ENCODE measurements at regions not wholly inside any gene's neighbourhood (a gene's known extent, or its start where the extent isn't known, plus 50 kb on each side); places are given as distances from the start of the nearest gene placed in this dataset.
A peak's percentile ranks its signal among the peaks of the same experiment; 100 is the strongest.

DNA sequence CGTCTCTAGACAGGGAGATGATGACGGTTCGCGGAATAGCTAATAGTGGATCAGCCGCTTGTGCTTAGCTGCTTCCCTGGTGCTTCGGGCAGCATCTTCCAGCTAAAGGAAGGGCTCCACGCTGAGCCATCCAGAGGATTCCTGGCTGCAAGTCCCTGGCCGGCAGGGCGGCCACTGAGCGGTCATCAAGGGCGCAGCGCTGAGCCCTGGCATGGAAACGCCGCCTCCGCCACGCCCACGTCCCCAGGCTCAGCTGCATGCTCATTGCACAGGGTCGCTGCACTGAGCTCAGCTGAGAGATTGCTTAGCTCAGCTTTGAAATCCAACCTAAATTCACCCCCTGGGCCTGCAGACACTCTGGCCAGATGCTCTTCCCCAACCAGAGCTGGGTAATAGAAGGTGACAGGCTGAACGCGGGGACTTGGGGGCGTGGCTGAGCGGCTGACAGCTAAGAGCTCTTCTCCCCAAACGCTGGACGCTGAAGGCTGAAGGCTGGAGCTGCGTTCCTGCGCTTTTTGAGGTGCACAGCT, 118.2 kb upstream of the KIT start:
- peak overlapping the region; percentile 42 for H3K4me3 ChIP-seq (ENCODE audit: low read depth, low read length)
- no peak for DNase-seq (ENCODE audit: low read depth)

DNA sequence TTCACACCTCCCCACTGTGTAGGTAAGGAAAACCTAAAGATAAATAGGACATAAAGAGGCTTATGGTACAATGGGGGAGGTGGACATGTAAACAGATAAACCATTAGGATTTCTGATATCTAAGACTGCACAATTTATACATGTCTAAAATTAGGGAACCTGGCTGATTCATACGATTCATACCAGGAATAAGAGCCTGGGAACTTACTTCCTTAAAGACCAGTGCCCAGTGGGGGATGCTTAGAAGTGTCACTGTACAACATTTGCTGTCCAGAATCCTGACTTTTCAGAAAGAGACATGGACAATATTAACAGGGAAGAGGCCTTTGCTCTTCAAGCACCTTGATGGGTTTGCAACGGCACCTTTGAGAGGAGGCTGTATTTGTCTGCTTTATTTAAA, 116.8 kb upstream of the KIT start:
- no peak overlapping the region for H3K4me3 ChIP-seq (ENCODE audit: low read depth, low read length)
- no peak for DNase-seq (ENCODE audit: low read depth)

DNA sequence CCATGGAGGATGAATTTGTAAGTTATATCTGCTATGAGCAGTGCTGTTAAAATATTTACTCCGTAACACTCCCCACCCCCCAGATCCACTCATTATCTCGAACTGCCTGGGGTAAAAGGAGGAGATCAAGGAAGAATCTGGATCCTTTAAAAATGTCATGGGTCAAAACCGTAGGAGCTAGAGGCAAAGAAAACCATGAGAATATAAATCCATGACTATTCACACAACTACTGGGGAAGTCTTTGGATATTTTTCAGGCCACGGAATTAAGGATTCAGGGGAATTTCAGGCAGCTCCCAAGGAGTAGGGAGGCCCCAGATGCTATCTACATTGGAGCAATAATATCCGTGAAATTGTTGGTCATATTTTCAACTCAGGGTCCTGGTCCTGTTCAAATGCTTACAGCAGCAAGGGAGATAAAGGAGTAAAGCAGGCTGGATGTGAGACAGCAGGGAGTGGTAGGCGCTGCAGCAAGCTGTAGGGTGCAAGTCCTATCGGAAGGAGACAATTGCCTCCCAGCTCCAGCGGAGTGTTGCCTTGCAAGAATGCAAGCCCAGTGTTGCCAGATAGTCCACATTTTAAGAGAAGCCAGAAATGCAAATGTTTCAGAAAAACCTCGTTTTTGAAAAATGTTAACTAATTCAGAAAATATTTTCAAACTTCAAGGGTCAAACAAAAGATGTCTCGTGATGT, 116.2 kb upstream of the KIT start:
- no peak for DNase-seq (ENCODE audit: low read depth)
- no peak overlapping the region for H3K4me3 ChIP-seq (ENCODE audit: low read depth, low read length)

DNA sequence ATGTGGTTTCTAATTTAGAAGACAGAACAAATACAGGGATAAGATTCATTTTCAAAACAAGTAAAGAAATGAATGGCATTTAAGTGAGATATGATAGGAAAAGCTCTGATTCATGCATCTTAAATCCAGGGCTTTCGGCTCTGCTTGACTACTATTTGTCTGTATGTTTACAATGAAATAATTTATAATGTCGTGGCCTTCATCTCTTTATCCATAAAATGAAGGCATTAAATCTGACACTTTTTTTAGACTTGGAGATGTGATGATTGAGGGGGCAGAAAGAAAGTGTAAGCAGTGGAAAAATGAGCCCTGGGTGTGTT, 115.7 kb upstream of the KIT start:
- no peak for DNase-seq (ENCODE audit: low read depth)
- no peak overlapping the region for H3K4me3 ChIP-seq (ENCODE audit: low read depth, low read length)

DNA sequence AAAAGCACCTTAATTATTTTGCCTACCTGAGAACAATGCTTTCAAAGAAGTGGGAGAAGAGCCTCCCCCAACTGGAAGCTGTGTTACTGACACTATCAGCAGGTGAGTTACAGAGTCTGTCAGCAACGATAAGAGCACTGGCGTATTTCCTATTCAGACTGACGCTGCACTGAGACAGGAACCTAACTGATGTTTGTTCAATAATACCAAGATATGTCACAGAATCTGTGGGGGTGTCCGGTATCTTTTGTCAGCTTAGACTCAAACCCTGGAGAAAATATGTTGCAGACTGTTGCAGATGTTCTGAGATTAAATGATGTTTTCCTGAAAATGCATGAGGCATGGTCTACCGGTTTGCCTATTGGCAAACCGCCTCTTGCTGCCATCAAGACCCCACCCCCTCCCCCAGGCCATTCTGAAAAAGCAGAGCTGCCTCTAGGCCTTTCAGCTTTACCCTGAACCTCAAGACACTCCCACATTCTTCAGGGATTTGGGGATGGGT, 115.2 kb upstream of the KIT start:
- no peak for DNase-seq (ENCODE audit: low read depth)
- no peak overlapping the region for H3K4me3 ChIP-seq (ENCODE audit: low read depth, low read length)

DNA sequence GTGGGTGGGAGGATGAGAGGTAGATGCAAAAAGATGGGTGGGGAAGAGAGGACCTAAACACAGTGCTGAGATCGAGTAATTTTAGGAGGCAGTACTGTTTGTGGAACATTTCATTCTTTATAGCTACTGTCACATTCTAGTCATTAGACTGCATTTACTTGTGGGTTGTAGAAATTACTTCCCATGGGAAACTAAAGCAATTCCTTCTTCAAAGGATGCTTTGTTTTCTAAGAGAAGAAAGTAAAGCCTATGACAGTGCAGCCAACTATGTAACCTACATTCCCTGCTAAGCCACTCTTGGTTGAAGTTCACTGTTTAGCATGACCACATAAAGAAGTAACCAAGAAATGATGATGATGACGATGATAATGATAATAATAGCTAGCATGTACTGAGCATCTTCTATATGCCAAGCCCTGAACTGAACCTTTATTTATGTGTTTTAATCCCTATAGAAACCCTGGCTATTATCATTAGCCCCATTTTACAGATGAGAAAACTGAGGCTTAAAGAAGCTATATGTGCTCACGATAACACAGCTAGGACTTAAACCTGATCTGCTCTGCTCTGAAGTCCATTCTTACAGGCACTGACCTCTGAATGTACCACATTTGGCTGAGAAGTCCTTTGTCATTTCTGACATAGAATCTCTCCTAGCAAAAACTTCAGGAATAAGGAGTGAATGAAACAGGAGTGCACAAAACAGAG, 114.5 kb upstream of the KIT start:
- H3K4me3 ChIP-seq (ENCODE audit: low read depth, low read length), result no peak overlapping the region
- DNase-seq (ENCODE audit: low read depth), result peak; percentile 19

DNA sequence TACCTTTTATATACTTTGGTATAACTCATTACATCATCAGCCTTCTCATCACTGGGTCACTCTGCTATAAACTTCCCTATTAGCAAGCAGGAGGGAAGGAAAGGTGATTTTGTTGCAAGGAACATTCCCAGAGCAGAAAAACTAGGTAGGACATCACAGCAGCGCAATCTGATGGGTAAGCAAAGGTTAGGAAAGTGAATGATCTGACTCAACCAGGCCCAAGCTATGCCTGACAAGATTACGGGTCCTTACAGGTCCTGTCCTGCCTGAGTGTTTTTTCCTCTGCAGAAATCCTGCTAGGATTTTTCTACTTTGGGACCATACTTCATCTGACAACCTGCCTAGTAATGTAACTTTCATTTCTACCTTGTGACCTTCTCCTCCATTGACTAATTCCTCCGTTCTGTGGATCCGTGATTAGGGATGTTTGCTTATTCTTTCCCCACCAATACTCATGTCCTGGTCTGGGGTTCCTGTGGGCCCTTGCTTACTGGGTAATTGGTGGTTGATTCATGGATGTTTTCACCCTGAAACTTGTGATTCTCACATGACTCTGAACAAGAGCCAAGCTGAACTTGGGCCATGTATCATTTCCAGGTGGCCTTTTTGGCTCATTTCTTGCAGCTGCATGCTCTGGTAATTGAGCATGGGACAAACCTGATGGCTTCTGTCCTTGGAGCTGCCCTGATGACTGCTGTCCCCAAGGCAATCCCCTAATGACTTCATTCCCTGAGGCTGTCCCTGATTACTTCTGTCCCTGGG, 111.9 kb upstream of the KIT start:
- no peak overlapping the region for H3K4me3 ChIP-seq (ENCODE audit: low read depth, low read length)
- DNase-seq (ENCODE audit: low read depth), result no peak

DNA sequence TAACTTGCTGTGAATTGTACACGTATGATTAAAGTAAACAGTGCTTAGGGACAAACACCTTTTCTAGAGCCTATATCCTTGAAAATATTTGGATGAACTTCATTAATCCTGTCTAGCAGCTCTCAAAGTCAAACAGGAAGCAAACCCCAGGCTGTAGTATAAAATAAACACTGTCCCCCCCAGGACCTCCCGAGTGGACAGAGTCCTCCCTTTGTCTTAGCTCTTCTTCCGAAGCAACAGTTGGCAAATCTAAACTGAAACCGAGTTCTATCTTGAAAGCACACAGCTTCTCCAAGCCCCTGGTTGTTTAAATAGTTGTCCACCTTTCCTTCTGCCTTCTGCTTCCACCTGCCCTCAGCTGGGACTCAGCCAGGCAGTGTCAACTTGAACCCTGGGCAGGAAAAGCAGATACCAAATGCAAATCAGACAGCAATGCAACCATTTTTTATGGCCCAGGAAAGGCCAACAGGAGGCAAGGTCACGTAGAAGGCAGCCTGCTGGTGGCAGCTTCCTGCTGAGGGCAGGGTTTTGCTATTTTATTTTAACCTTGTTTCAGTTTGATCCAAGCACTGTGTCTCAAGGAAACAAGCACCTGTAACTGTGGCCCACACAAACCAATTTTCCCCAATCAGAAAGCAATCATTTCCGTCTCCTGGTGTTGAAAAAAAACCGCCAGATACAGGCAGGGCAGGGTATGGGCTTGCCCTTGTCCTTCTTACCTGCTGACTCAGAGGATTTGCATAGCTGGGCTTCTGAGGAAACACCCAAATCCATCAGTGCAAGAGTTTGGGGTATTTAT, 110.3 kb upstream of the KIT start:
- DNase-seq (ENCODE audit: low read depth), result no peak
- no peak overlapping the region for H3K4me3 ChIP-seq (ENCODE audit: low read depth, low read length)

DNA sequence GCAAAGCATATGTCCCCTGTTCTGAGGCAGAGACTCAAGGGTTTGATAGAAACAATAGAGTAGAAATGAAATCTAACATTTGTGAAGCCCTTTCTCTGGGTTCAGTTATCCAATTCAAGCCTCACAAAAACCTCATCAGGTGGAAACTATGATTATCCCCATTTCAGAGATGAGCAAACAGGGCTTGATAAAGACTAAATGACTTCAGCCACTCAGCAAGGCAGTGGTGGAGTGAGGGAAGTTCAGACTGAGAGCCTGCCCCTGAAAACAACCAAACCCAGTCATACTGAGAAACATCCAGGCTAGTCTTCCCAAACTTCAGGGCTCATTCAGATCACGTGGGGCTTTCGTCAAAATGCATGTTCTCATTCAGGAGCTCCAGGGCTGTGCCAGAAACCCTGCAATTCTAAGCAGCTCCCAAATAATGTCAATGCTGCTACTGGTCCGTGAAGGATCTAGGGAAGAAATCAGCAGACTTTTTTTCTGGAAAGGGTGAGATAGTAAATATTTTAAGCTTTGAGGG, 109.6 kb upstream of the KIT start:
- H3K4me3 ChIP-seq (ENCODE audit: low read depth, low read length), result no peak overlapping the region
- DNase-seq (ENCODE audit: low read depth), result no peak

DNA sequence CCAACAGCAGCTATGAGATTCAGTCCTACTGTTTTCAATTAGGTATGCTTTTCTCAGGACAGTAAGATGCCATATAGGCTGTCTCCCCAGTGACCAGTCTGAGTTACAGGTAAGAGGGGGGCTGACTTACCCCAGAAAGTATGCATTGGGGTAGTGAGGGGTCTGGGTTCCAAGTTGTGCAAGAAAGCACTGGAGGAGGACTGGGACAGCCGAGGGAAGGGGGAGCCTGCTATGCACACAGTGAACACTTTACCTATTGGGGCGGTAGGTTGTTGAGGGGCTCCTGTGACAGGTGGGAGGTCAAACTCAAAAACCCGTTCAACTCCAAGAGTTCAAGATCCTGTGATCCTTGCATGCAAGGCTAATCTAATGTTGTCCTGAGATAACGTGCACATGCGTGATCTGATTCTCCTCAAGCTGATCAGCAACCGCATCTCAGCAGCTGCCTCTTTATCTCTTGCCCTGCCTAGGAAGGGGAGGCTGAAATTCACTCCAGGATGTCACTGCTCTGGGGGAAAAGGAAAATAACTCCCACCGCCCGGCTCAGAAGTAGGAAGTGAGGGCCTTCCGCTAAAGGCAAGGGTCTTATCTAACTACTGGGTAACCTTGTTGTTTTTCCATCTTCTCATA, 108.8 kb upstream of the KIT start:
- no peak for DNase-seq (ENCODE audit: low read depth)
- H3K4me3 ChIP-seq (ENCODE audit: low read depth, low read length), result no peak overlapping the region

DNA sequence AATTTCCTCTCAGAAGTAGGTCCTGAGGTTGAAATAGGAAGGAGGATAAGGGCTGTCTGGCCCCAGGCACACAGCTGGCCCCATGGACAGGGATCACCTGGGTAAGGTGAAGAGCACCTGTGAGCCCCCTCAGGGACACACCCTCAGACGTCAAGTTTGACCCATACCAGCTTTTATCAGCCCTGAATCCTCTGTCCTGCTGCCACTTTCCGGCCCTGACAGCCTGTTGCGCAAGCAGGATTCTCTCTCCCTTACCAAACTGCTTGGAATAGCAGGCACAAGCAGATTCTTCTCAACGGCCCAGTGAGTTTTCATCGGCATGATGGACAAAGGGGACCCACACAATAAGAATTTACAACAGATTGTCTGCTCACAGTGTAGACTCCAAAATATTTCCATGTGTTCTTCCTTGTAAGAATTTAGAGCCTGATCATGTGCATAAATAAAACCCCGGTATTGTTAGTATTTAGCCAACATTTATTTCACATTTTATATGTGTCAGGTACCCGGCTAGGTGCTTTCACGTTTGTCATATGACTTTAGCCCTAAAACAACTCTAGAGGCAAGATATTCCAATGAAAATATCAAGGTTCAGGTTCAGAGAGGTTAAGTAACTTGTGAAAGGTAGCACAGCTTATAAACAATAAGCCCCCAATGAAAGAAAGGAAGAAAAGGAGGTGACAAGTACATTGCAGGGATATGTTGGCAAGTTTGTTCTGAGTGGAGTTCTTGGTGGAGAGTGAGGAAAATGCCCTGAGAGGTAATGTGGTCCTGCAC, 107.2 kb upstream of the KIT start:
- no peak for DNase-seq (ENCODE audit: low read depth)
- H3K4me3 ChIP-seq (ENCODE audit: low read depth, low read length), result no peak overlapping the region

DNA sequence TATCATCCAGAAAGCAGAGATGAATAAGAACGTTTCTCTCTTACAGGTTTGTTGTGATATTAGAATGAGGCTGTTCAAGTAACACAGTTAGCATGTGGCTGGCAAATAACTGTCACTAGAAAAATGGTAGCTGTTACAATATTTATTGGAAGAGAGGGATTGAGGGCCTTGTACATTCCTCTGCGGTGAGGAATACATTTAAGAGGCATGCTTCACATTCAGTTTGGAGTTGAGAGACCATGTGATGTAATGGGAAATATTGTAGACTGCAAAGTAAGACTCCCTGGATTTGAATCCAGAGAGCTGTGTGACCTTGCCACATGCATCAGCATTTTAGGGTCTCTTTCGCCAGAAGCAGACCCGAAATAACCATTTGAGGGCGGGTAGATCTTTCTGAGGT, 104.8 kb upstream of the KIT start:
- H3K4me3 ChIP-seq (ENCODE audit: low read depth, low read length), result no peak overlapping the region
- no peak for DNase-seq (ENCODE audit: low read depth)

DNA sequence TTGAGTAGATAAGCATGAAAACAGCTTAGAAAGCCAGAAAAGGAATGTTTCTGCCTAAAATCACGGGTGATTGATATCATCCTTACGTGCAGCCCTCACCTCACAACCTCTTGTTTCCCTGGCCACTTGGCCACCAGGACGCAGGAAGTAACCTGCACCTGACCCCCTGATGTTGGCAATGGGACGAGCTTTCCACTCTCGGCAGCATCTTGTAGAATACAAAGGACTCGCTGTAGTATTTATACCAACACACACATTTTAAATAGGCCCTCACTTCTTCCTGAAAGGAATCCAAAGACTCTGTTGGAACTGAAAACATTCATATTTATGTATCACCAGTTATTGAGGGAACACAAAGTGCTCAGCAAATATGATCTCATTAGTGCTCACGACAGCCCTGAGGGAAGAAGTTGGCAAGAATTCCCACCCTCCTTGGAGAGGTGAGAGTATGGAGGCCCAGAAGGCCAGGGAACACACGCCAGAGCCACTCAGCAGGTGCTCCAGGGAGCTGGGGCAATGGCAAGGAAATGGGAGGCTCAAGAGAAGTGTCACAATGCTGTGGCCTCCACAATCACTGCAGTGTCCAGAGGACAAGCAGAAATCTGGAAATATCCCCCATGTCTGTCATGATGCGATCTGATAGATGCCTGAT, 103.3 kb upstream of the KIT start:
- DNase-seq (ENCODE audit: low read depth), result no peak

DNA sequence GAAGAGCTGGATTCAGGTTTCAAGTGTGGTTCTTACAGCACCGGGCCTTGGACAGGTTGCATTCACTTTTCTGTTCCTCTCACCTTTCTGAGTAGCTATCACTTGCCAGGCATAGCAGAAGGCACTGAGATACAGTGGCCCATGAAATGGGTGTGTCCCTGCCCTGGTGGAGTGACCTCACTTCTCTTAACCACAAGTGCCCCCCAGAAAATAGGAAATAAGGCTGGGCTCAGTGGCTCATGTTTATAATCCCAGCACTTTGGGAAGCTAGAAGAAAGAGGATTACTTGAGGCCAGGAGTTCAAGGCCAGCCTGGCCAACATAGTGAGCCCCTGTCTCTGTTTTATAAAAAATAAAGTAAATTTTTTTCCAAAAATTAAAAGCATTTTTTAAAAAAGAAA, 101.7 kb upstream of the KIT start:
- no peak overlapping the region for H3K4me3 ChIP-seq (ENCODE audit: low read depth, low read length)
- no peak for DNase-seq (ENCODE audit: low read depth)

More for the DNA sequence above, 103.3 kb upstream of the KIT start:
- no peak overlapping the region for H3K4me3 ChIP-seq (ENCODE audit: low read depth, low read length)

DNA sequence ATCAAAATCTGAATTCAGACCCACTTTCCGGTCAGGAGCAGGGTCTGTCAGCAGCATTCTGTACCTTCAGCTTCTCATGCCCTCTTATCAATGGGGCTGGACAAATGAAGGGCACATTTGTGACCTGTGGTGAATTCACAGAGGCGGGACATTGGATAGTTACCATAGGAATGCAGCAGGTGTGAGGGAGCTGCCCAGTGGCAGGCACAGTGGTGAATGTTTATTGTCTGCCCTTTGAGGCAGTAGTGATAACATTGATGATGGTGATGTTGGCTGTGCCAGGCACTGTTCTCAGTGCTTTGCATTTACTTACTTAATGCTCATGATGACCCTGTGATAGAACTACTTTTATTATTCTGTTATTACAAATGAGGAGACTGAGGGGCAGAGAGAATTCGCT, 101.2 kb upstream of the KIT start:
- no peak for DNase-seq (ENCODE audit: low read depth)
- no peak overlapping the region for H3K4me3 ChIP-seq (ENCODE audit: low read depth, low read length)

DNA sequence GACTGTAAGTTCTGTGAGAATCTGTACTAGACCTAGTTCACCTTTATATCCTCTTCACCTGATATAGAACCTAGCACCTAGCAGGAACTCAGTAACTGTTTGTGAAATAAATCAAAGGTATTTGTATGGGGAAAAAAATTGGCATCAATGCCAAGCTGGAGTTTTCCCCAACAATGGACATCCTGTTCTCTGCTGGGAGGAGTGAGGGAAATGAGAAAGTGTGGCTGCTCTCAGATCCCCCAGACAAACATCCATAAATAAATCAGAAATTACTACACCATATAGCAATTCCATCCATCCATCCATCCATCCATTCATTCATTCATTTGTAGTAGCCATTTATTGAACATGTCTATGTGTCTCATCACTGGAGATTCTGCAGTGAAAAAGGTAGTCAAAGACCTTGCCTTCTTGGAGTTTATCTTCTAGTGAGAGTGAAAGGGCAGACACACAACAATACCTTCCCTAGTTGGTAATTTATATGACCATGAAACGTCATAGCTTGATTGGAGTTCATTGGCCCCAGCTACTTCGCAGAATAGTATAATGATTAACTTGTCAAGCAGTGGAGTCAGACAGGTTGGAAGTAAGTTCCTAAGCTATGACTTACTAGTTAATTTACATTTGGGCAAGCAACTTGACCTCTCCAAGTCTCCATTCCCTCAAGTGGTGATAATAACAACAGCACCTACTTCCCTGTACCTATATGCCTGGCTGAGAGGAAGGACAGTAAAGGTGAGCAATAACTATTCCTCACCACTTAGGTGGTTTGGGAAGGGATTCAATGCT, 98.7 kb upstream of the KIT start:
- DNase-seq (ENCODE audit: low read depth), result no peak
- H3K4me3 ChIP-seq (ENCODE audit: low read depth, low read length), result no peak overlapping the region

DNA sequence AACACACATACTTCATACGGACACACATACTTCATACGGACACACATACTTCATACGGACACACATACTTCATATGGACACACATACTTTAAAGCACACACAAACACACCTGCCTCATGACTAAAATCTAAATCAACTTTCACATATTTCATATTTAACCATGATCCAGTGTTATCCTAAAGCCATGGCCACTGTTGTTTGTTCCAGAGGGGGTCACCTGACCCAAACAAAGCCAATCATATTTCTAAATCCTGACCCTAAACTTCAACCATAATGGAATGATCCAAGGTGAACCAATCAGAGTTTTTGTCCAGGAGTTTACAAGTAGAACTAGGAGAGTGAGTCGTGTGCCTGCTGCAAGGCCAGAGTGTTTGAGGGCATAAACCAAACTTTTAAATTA, 97.2 kb upstream of the KIT start:
- no peak overlapping the region for H3K4me3 ChIP-seq (ENCODE audit: low read depth, low read length)
- no peak for DNase-seq (ENCODE audit: low read depth)
